Epithelial cell of esophagus (primary cell): ENCODE measurements at regions not wholly inside any gene's neighbourhood (a gene's known extent, or its start where the extent isn't known, plus 50 kb on each side); places are given as distances from the start of the nearest gene placed in this dataset.
"Not testable (repeated sequence)": the region's sequence is repeated elsewhere in the genome, so short reads cannot be mapped to it uniquely, and the experiment has no call there.

Source experiments
- DNase-seq: peaks from one replicate; pipeline ENCODE4 v3.0.0; 2010; ENCODE audit warnings: low read depth
- H3K4me3 ChIP-seq: 2 replicates; pipeline ENCODE4 v1.5.1; 2011; ENCODE audit warnings: mild to moderate bottlenecking, low read length, control low read depth
- TF ChIP-seq, protein P1 (sequence below): IDR thresholded peaks from 2 replicates; pipeline ENCODE4 v1.5.1; 2011; ENCODE audit warnings: low read depth, mild to moderate bottlenecking, low read length, control low read depth, inconsistent platforms; ENCODE audit not compliant: insufficient read depth; ENCODE audit errors: missing control alignments

DNA sequence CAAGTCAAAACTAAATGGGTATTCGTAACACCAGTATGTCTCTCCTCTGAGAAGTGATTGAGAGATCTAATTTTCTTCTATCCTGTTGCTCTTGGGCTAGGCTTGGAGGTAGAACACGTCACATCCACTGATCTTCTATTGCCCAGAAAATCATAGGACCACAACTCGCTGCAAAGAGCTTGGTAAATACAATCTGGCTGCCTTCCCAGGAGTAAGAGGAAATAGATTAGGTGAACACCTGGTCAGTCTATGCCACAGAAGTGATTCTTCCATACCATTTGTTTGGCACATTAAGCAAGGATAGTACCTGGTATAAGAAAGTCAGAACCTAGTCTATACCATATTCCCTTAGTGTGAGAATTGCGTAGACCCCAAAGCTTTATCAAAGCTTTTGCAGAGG, 129.3 kb upstream of the PHYHIPL start:
- no peak for DNase-seq
- H3K4me3 ChIP-seq = no peak overlapping the region
- TF ChIP-seq, protein P1, sequence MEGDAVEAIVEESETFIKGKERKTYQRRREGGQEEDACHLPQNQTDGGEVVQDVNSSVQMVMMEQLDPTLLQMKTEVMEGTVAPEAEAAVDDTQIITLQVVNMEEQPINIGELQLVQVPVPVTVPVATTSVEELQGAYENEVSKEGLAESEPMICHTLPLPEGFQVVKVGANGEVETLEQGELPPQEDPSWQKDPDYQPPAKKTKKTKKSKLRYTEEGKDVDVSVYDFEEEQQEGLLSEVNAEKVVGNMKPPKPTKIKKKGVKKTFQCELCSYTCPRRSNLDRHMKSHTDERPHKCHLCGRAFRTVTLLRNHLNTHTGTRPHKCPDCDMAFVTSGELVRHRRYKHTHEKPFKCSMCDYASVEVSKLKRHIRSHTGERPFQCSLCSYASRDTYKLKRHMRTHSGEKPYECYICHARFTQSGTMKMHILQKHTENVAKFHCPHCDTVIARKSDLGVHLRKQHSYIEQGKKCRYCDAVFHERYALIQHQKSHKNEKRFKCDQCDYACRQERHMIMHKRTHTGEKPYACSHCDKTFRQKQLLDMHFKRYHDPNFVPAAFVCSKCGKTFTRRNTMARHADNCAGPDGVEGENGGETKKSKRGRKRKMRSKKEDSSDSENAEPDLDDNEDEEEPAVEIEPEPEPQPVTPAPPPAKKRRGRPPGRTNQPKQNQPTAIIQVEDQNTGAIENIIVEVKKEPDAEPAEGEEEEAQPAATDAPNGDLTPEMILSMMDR = no peak

DNA sequence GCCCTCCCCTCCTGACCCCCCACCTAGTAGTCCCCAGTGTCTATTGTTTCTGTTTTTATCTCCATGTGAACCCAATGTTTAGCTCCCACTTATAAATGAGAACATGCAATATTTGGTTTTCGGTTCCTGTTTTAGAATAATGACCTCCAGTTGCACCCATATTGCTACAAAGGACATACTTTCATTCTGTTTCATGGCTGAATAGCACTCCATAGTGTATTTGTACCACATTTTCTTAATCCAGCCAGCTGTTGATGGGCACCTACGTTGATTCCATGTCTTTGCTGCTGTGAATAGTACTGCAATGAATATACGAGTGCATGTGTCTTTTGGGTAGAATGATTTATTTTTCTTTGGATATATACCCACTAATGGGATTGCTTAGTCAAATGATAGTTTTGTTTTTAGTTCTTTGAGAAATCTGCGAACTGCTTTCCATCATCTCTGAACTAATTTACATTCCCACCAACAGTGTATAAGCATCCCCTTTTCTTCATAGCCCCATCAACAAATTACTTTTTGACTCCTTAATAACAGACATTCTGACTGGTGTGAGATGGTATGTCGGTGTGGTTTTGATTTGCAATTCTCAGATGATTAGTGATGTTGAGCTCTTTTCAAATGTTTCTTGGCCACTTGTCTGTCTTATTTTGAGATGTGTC, 128.4 kb upstream of the PHYHIPL start:
- H3K4me3 ChIP-seq = no peak overlapping the region
- TF ChIP-seq, protein P1 = no peak
- DNase-seq = no peak

DNA sequence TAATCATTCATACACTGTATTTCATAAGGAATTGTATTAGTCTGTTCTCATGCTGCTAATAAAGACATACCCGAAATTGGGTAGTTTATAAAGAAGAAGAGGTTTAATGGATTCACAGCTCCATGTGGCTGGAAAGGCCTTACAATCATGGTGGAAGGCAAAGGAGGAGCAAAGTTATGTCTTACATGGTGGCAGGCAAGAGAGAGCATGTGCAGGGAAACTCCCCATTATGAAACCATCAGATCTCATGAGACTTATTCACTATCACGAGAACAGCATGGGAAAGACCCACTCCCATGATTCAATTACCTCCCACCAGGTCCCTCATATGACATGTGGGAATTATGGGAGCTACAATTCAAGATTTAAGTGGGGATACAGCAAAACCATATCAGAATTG, 122.9 kb upstream of the PHYHIPL start:
- not testable (repeated sequence) for H3K4me3 ChIP-seq, DNase-seq

DNA sequence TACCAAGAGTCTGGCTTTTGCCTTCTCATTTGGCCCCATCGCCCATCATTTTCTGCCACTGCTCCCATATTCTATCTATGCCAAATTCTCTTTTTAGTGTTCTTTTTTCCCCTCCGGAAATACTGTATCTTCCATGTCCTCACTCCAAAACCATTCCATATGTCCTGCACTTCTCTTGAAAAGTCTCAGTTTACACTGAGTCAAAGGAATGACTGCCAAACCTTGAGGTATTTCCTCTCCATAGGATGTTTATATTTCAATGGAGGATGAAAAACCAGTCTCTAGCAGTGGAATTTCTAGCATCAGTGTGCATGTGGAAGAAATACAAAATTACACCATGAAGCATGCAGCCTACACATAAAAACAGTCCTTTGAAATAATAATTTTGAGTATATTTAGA, 121.4 kb upstream of the PHYHIPL start:
- no peak for DNase-seq
- TF ChIP-seq, protein P1 = no peak
- no peak overlapping the region for H3K4me3 ChIP-seq

DNA sequence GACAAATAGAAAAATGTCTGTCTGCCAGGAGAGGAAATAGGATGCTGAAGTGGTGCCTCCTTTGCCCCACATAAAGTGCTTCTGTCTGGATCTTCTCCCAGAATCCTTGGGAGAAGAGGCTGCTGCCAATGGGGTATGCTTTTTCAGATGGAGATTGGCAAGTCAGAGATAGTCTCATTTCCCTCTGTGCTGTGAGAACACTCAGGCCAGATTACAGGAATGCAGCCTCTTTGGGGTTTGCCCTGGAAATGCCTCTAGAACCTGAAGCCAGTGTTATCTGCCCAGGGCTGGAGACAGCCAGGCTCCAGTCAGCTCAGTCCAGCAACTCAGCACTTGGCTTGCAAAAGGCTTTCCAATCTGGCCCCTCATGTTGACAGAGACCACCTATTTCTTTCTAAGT, 119.1 kb upstream of the PHYHIPL start:
- TF ChIP-seq, protein P1 = no peak
- H3K4me3 ChIP-seq = no peak overlapping the region
- no peak for DNase-seq

DNA sequence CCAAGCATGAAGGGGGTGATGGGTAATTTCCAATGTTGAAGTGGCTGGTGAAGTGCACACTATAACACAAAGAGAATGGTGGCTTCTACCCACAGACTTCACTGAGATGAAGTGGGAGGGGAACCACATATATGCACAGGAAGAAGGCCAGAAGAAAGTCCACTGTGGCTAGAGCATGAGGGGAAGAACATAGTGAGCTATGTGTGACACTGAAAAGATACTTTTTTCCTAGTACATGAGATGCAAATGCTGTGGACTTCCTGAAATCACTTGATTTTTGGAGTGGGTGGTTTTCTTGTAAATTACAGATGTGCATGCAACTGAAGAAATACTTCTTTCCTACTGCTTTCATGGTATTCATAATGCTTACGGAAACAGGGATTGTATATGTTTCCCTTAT, 115.6 kb upstream of the PHYHIPL start:
- no peak overlapping the region for H3K4me3 ChIP-seq
- DNase-seq = no peak
- TF ChIP-seq, protein P1 = no peak

DNA sequence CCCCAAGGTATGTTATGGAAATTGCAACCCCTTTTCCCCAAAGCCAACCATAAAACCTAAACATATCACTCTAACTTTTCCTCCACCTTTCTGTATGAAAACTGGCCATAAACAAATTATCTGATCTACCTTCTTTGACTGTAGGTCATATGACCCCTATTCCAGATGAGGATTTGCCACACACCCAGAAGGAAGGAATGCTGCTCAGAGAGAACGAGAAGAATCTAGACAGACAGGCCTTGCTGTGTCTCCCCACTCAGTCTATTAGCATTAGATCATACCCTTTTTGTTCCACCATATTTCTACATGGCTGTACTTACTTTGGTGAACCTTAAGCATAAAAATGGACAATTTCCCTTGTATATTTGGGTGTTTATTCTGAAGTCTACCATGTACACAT, 113.0 kb upstream of the PHYHIPL start:
- TF ChIP-seq, protein P1 = no peak
- DNase-seq = no peak

DNA sequence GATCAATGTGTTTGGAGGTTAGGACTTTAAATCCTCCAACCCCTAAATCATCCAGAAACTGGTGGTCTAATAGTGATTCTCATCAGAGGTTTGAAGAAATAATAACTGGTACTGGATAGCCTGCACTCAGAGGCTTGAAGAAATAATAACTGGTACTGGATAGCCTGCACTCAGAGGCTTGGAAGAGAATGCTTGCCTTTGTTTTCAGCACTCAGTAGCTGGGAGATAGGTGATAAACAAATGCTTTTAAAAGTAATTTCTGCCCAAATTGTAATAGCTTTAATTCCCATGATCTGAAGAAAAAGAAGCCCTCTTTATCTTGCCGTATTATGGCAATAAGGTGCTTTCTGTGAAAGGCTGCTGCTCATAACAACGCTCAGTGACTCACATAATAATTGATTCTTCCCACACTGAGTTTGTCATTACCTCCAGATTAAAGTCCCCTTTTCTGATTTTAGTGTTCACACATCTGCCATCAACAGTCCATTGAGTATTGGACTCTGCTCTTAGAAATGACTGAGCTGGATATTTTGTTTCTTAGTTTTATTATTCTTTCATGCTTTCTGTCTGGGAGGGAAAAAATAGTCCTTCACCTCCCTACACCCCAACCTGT, 112.3 kb upstream of the PHYHIPL start:
- TF ChIP-seq, protein P1 = no peak
- no peak overlapping the region for H3K4me3 ChIP-seq
- DNase-seq = no peak

More for the DNA sequence above, 113.0 kb upstream of the PHYHIPL start:
- no peak overlapping the region for H3K4me3 ChIP-seq
